ENCODE measurements at regions not wholly inside any gene's neighbourhood (a gene's known extent, or its start where the extent isn't known, plus 50 kb on each side); places are given as distances from the start of the nearest gene placed in this dataset.
A peak's percentile ranks its signal among the peaks of the same experiment; 100 is the strongest.

DNA sequence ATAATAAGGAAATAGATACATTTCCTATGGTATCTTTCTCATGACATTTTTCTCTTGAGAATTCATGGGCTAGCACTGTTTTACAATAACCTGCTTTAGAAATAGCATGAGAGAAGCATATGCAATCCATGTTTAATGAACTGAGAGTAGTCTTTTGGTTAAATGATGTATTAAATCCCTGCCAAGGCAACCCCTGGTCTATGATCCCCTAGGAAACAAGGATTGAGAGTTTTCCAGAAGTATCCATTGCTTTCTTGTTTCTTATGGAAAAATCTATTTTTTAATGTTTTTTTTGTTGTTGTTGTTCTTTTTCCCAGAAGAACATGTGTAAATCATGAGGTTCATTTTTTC lies 390.5 kb upstream of the HSF2 start:
- H3K4me1 ChIP-seq (ENCODE audit: control insufficient read depth, insufficient read depth, low read length): peaks cover 1% of the 10 kb centered on the region
- no peak for DNase-seq
- no peaks in the 10 kb centered on the region for H3K27me3 ChIP-seq (ENCODE audit: control insufficient read depth, insufficient read depth)
- H3K4me3 ChIP-seq (ENCODE audit: low read length): no peak overlapping the region
- no peaks in the 10 kb centered on the region for H3K9me3 ChIP-seq (ENCODE audit: control insufficient read depth, low read length)
- no peak for ATAC-seq
- intact Hi-C loops (cut with DNase I): loop anchor here in 1 of 4 donors (10.0 kb wide), 1 partner anchor 574 kb away; the partner anchor contains the start of gene GJA1
- no peak overlapping the region for H3K27ac ChIP-seq (ENCODE audit: low read length)

DNA sequence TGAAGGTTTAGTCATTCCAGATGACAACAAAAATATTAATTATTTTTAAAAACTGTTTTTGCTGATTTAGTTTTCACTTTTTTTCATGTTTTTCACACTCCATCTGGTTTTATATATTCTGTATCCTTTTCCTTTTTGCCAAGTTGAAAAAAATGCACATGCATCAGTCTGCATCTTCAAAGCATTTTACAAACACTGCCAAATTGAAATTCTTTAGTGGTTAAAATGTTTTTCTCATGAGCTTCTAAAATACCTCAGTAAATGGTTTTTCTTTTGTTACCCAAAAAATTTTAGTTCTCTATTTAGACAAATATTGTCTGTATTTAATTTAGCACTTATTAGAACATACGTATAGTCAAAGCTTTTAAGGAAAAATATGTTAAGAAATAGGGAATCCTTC lies 386.9 kb upstream of the HSF2 start:
- Histone ChIP-seq H3K9me3 (ENCODE audit: control insufficient read depth, low read length) (no peaks in the 10 kb centered on the region), H3K27me3 (ENCODE audit: control insufficient read depth, insufficient read depth) (no peaks in the 10 kb centered on the region), H3K4me3 (ENCODE audit: low read length) (no peak overlapping the region), H3K4me1 (ENCODE audit: control insufficient read depth, insufficient read depth, low read length) (peaks cover 1% of the 10 kb centered on the region), H3K27ac (ENCODE audit: low read length) (no peak overlapping the region)
- WGBS: 90% methylated on average over 1 of the region's 1 CpG
- intact Hi-C loops (cut with DNase I): no loop called here
- ATAC-seq: no peak
- no peak for DNase-seq

- Histone ChIP-seq H3K4me3 (ENCODE audit: low read length) (no peak overlapping the region), H3K27me3 (ENCODE audit: control insufficient read depth, insufficient read depth) (no peaks in the 10 kb centered on the region), H3K4me1 (ENCODE audit: control insufficient read depth, insufficient read depth, low read length) (no peaks in the 10 kb centered on the region), H3K9me3 (ENCODE audit: control insufficient read depth, low read length) (no peaks in the 10 kb centered on the region), H3K27ac (ENCODE audit: low read length) (no peak overlapping the region)
- DNase-seq: no peak
- no peak for ATAC-seq
- intact Hi-C loops (cut with DNase I): no loop called here
- 83% methylated on average over 3 of the region's 3 CpGs for WGBS
Measured at GRCh38 chr6:122014961-122015360, 384.5 kb upstream of the HSF2 start.

DNA sequence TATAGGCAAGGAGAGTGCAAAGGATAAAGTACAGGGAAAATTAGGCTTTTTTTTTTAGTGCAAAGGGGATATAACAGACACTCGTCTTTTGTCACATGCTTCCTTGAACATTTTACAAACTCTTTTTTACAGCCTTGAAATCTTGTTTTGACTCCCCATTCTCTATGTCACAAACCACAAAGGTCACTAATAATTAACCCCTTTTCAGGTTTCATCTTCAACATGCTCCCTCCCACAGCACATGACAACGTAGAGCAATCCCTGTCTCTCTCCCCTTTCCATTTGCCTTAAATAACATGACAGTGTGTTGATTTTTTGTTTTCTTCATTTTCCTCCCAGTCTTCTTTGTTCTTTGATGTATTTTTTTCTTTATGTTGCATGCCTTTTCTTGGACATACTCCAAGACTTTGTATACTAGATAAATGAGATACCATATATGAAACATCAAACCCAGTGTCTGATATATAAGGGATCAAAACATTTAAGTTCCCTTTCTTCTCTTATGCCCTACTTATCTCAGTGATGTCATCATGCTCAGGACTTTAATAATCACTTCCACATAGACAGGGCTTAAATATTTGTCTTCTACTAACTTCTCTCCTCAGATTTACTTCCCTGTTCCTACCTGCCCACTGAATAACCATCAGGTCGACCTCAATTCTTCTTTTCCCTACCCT lies 378.7 kb upstream of the HSF2 start:
- Histone ChIP-seq H3K27ac (ENCODE audit: low read length) (no peak overlapping the region), H3K4me1 (ENCODE audit: control insufficient read depth, insufficient read depth, low read length) (no peaks in the 10 kb centered on the region), H3K27me3 (ENCODE audit: control insufficient read depth, insufficient read depth) (no peaks in the 10 kb centered on the region), H3K4me3 (ENCODE audit: low read length) (no peak overlapping the region), H3K9me3 (ENCODE audit: control insufficient read depth, low read length) (no peaks in the 10 kb centered on the region)
- intact Hi-C loops (cut with DNase I): no loop called here
- DNase-seq (no peak), ATAC-seq (no peak)
- WGBS: 63% methylated on average over 3 of the region's 3 CpGs

DNA sequence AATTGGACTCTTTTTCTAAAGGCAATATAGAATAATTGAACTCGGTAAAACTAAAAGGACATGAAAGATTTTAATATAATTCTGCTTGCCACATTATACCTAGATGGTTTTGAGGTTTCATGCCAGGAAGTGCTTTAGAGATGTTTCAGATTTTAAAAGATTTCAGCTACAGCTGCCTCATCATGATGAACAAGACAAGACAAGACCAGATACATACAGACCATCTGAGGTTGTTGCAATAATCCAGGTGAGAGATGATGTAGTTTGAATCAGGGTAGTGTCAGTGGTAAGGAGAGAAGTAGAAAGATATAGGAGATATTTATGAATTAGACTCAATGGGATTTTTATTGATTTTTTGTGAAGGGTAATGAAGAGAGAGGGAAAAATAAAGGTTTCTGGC lies 374.3 kb upstream of the HSF2 start:
- intact Hi-C loops (cut with DNase I): no loop called here
- WGBS: 98% methylated on average over 1 of the region's 1 CpG

DNA sequence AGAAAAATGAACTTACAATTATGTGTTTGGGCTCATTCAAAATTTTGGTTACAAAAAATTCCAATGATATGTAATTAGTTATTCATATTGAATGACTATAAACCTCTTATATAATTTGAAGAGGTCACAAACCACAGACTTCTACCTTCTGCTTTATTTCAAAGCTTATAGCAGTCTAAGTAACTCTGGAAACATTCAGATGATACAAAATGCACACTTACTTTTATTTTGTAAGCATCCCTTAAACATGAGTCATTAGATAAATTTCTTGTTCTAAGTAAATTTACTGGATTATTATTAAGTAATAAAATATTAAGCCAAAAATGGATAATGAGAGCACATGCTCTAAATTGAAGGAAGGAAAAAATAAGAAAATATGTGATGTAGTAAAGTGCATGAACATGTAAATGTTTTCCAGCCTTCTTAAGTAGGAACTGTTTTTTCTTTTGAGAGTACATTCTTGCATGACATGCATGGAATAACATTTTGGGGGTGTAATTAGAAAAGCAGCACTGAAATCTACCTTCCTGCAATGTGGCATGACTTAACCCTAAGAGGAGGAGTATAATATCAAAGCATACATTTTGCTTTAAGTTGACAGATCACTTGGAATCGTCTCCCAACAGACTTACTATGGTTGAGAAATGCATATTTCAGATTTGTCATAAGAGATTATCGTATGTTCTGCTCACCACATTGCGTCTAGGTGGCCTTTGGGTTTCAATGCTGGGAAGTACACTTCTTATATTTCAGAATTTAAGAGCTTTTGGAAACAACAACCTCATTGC lies 372.7 kb upstream of the HSF2 start:
- DNase-seq: no peak
- H3K4me1 ChIP-seq (ENCODE audit: control insufficient read depth, insufficient read depth, low read length): no peaks in the 10 kb centered on the region
- H3K9me3 ChIP-seq (ENCODE audit: control insufficient read depth, low read length): no peaks in the 10 kb centered on the region
- intact Hi-C loops (cut with DNase I): no loop called here
- H3K27me3 ChIP-seq (ENCODE audit: control insufficient read depth, insufficient read depth): no peaks in the 10 kb centered on the region
- no peak overlapping the region for H3K4me3 ChIP-seq (ENCODE audit: low read length)
- no peak overlapping the region for H3K27ac ChIP-seq (ENCODE audit: low read length)
- ATAC-seq: no peak
- WGBS: 74% methylated on average over 3 of the region's 3 CpGs

More for the DNA sequence above, 374.3 kb upstream of the HSF2 start:
- no peaks in the 10 kb centered on the region for H3K9me3 ChIP-seq (ENCODE audit: control insufficient read depth, low read length)
- ATAC-seq: no peak
- no peak for DNase-seq
- H3K4me3 ChIP-seq (ENCODE audit: low read length): no peak overlapping the region
- no peaks in the 10 kb centered on the region for H3K27me3 ChIP-seq (ENCODE audit: control insufficient read depth, insufficient read depth)
- no peak overlapping the region for H3K27ac ChIP-seq (ENCODE audit: low read length)
- H3K4me1 ChIP-seq (ENCODE audit: control insufficient read depth, insufficient read depth, low read length): no peaks in the 10 kb centered on the region

GRCh38 chr6:122028933-122029522 lies 370.4 kb upstream of the HSF2 start:
- no peak for ATAC-seq

DNA sequence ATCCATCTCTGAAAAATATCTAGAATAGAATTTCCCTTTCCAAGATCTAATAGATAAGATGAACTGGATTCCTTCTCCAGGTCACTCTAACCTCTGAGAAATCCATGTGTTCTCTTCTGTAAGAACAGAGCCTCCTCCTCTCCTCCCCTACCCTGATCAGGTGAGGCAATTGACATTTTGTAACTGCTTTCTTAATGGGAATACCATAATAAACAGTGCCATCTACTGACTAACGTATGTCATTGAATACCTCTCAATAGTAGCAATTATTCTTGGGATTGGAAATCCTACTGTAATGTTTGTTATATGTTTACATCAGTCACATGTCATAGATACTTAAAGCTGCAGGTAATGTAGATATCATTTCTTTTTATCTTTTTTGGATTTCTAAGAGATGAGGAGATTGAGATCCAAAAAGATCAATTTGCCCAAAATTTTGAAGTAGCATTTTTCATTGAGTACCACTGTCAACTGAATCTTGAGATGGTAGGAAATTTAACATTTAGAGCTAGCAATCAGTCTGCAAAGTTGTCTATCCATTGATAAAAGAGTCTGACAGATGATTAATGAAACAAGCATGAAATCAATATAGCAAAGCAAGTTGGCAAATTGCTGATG lies 365.8 kb upstream of the HSF2 start:
- no peak overlapping the region for H3K4me3 ChIP-seq (ENCODE audit: low read length)
- H3K27me3 ChIP-seq (ENCODE audit: control insufficient read depth, insufficient read depth): no peaks in the 10 kb centered on the region
- H3K4me1 ChIP-seq (ENCODE audit: control insufficient read depth, insufficient read depth, low read length): no peaks in the 10 kb centered on the region
- peak; percentile 78 to 85 for ATAC-seq
- 0% methylated on average over 1 of the region's 1 CpG for WGBS
- intact Hi-C loops (cut with DNase I): loop anchor here in 3 of 4 donors (5.0 to 10.0 kb wide), 3 partner anchors 179 to 601 kb away; partner anchors contain the start of gene GJA1 (in 1 of the 3)
- DNase-seq: no peak
- H3K9me3 ChIP-seq (ENCODE audit: control insufficient read depth, low read length): no peaks in the 10 kb centered on the region
- no peak overlapping the region for H3K27ac ChIP-seq (ENCODE audit: low read length)

More at GRCh38 chr6:122028933-122029522, 370.4 kb upstream of the HSF2 start:
- Histone ChIP-seq H3K4me1 (ENCODE audit: control insufficient read depth, insufficient read depth, low read length) (no peaks in the 10 kb centered on the region), H3K27me3 (ENCODE audit: control insufficient read depth, insufficient read depth) (no peaks in the 10 kb centered on the region), H3K4me3 (ENCODE audit: low read length) (no peak overlapping the region), H3K27ac (ENCODE audit: low read length) (no peak overlapping the region), H3K9me3 (ENCODE audit: control insufficient read depth, low read length) (no peaks in the 10 kb centered on the region)
- no peak for DNase-seq
- intact Hi-C loops (cut with DNase I): no loop called here
- 82% methylated on average over 5 of the region's 5 CpGs for WGBS

DNA sequence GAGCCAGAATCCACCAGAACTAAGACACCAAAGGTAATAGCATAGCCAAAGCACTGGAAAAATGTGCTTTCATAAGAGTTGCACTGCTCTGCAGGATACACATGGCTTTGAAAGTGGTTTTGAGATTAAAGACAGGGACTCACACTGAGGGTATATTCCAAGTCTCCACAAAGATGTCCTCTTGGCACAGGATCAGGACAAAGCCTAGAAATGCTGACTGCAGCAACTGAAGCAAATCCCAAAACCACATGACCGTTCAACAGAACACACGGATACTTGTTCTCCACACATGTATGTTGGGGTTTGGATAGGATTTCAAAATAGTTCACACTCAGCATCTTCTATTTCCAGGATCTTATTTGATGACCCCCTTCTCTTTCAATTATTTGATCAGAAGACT lies 364.3 kb upstream of the HSF2 start:
- intact Hi-C loops (cut with DNase I): loop anchor here in 3 of 4 donors (5.0 to 10.0 kb wide), 4 partner anchors 180 to 603 kb away; partner anchors contain the start of gene GJA1 (in 2 of the 3)
- WGBS: 55% methylated on average over 2 of the region's 2 CpGs

DNA sequence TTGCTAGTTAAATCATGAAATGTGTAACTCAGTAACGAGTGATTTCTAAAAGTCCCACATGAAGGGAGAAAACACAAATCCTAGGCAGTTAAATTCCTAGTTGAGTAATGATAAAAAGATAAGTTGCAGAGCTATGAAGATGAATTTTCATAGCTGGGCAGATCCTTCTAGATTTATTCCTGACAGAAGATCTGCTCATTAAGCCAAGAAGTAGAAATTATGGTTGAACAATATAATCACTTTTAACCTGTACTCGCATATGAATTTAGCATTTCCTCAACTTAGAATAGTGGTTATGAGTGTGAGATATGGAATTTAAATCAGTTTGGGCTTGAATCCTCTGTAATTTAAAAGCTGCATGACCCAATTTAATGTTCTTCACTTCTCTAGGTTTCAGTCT lies 359.2 kb upstream of the HSF2 start:
- no peak for ATAC-seq

More for the DNA sequence above, 364.3 kb upstream of the HSF2 start:
- ATAC-seq (no peak), DNase-seq (no peak)
- Histone ChIP-seq H3K27ac (ENCODE audit: low read length) (no peak overlapping the region), H3K27me3 (ENCODE audit: control insufficient read depth, insufficient read depth) (no peaks in the 10 kb centered on the region), H3K4me1 (ENCODE audit: control insufficient read depth, insufficient read depth, low read length) (no peaks in the 10 kb centered on the region), H3K9me3 (ENCODE audit: control insufficient read depth, low read length) (no peaks in the 10 kb centered on the region), H3K4me3 (ENCODE audit: low read length) (no peak overlapping the region)

DNA sequence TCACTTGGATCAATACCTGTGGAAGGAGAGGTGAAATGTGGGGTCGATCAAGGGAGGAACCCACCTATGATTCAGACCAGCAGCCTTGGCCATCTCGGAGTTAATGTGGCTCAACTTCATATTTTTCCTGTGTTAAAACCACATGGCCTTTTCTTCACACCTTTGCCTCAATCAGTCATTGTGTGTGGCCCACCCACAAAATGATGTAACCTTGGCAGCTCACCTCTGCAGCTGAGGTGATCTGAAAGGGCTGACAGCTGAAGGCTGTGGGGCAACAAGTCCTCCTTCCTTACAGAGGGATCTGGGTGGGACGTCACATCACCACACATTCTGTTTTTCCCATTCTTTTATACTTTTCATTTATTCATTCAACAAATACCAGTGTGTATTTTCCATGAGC lies 357.1 kb upstream of the HSF2 start:
- no peaks in the 10 kb centered on the region for H3K4me1 ChIP-seq (ENCODE audit: control insufficient read depth, insufficient read depth, low read length)
- H3K4me3 ChIP-seq (ENCODE audit: low read length): no peak overlapping the region
- DNase-seq: no peak
- H3K9me3 ChIP-seq (ENCODE audit: control insufficient read depth, low read length): no peaks in the 10 kb centered on the region
- ATAC-seq: no peak
- H3K27ac ChIP-seq (ENCODE audit: low read length): no peak overlapping the region
- intact Hi-C loops (cut with DNase I): no loop called here
- H3K27me3 ChIP-seq (ENCODE audit: control insufficient read depth, insufficient read depth): no peaks in the 10 kb centered on the region
- 92% methylated on average over 3 of the region's 3 CpGs for WGBS

More for the DNA sequence above, 359.2 kb upstream of the HSF2 start:
- WGBS: 93% methylated on average over 2 of the region's 2 CpGs
- Histone ChIP-seq H3K9me3 (ENCODE audit: control insufficient read depth, low read length) (no peaks in the 10 kb centered on the region), H3K4me1 (ENCODE audit: control insufficient read depth, insufficient read depth, low read length) (no peaks in the 10 kb centered on the region), H3K4me3 (ENCODE audit: low read length) (no peak overlapping the region), H3K27me3 (ENCODE audit: control insufficient read depth, insufficient read depth) (no peaks in the 10 kb centered on the region), H3K27ac (ENCODE audit: low read length) (no peak overlapping the region)
- intact Hi-C loops (cut with DNase I): no loop called here
- no peak for DNase-seq

Measured in right cardiac atrium (tissue), 5 donors.